Kidney (tissue), 13 donors: ENCODE measurements at regions not wholly inside any gene's neighbourhood (a gene's known extent, or its start where the extent isn't known, plus 50 kb on each side); places are given as distances from the start of the nearest gene placed in this dataset.

Source experiments
- DNase-seq, 5 donors: peaks; one replicate each; pipeline ENCODE4 v3.0.0-alpha.2; 2013 to 2020
- FAIRE-seq: peaks from 2 replicates; lab custom pipeline; 2012; peaks lifted over from hg19 to GRCh38; lab: Jason Lieb, UNC
- H3K27ac ChIP-seq, 2 donors: one replicate each; pipeline ENCODE4 v1.7.0; 2013; ENCODE audit warnings: low read depth in 2 of 2, low read length in 2 of 2, inconsistent platforms in 1 of 2
- H3K27me3 ChIP-seq: one replicate; pipeline ENCODE4 v1.7.1; 2013; ENCODE audit warnings: low read length, inconsistent platforms; ENCODE audit not compliant: control insufficient read depth, insufficient read depth
- H3K36me3 ChIP-seq, 3 donors: one replicate each; pipeline versions ENCODE4 v1.7.0 to v1.7.1; 2013; ENCODE audit warnings: low read length in 3 of 3, control low read depth in 1 of 3, inconsistent platforms in 1 of 3; ENCODE audit not compliant: insufficient read depth in 3 of 3, control insufficient read depth in 2 of 3
- H3K4me1 ChIP-seq, 3 donors: one replicate each; pipeline versions ENCODE4 v1.7.0 to v1.7.1; 2013; ENCODE audit warnings: low read length in 3 of 3, inconsistent platforms in 1 of 3, low read depth in 1 of 3; ENCODE audit not compliant: control insufficient read depth in 2 of 3, insufficient read depth in 2 of 3
- H3K4me3 ChIP-seq, 3 donors: one replicate each; pipeline versions ENCODE4 v1.7.0 to v1.8.1; 2013; ENCODE audit warnings: low read length in 3 of 3, control low read depth in 1 of 3, inconsistent platforms in 1 of 3
- H3K9ac ChIP-seq, 3 donors: one replicate each; pipeline versions ENCODE4 v1.7.0 to v1.7.1; 2013; ENCODE audit warnings: low read length in 3 of 3, control low read depth in 1 of 3, inconsistent platforms in 1 of 3
- H3K9me3 ChIP-seq, 3 donors: one replicate each; pipeline versions ENCODE4 v1.7.0 to v1.7.1; 2013; ENCODE audit warnings: low read length in 3 of 3, control low read depth in 1 of 3, inconsistent platforms in 1 of 3; ENCODE audit not compliant: control insufficient read depth in 2 of 3, insufficient read depth in 1 of 3
- intact Hi-C: fragments of 100-400 bp; cut with DNase I; formaldehyde crosslinking; loops from one replicate; pipeline ENCODE4 v1.11.1; 2022
- TF ChIP-seq, protein P1 (sequence below): IDR thresholded peaks from 3 replicates; pipeline ENCODE4 v1.5.1; 2012; ENCODE audit warnings: mild to moderate bottlenecking, moderate library complexity, borderline replicate concordance; ENCODE audit not compliant: insufficient read depth; ENCODE audit errors: extremely low read depth
- donor health status: control.
- donor health status: control.
- donor health status: control.
- donor health status: control.
- donor health status: control.
- donor health status: DM: yes; HTN: yes; CAD: no.
- donor health status: Normal renal cell carcinoma (clear cell type).

DNA sequence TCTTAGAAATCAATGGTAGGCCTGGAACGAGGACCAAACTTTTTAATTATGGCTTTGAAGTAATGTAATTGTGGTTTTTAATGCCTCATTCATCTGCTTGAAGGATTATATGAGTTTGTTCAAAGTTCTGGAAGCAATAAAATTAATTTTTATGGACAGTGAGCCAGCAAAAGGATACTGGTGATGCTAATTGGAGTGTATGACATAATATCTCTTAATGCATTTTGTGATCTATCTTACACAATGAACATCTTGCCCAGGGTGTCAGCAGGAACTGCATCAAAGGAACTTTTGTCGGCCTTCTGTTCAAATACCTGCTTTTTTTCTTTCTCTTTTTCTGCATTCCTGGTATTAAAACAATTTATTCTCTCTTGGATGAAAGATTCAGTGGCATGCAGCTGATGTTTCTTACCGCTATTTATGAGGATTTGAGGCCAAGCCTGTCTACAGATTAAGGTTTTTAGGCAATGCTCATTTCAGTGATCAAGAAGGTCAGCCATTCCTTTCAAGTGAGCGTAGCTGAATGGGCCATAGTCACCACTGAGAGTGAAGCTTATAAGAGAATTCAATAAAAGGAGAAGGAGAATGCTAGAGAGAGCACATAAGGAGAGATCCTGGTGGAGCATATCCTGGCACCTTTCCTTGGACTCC is 974.8 kb downstream of the SORCS3 start:
- TF ChIP-seq, protein P1, sequence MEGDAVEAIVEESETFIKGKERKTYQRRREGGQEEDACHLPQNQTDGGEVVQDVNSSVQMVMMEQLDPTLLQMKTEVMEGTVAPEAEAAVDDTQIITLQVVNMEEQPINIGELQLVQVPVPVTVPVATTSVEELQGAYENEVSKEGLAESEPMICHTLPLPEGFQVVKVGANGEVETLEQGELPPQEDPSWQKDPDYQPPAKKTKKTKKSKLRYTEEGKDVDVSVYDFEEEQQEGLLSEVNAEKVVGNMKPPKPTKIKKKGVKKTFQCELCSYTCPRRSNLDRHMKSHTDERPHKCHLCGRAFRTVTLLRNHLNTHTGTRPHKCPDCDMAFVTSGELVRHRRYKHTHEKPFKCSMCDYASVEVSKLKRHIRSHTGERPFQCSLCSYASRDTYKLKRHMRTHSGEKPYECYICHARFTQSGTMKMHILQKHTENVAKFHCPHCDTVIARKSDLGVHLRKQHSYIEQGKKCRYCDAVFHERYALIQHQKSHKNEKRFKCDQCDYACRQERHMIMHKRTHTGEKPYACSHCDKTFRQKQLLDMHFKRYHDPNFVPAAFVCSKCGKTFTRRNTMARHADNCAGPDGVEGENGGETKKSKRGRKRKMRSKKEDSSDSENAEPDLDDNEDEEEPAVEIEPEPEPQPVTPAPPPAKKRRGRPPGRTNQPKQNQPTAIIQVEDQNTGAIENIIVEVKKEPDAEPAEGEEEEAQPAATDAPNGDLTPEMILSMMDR, result no peak
- peak in 2 of 5 donors; percentile 22 to 57 for DNase-seq
- no peaks in the 10 kb centered on the region for H3K9me3 ChIP-seq
- no peaks in the 10 kb centered on the region for H3K27me3 ChIP-seq
- no peak for FAIRE-seq
- H3K4me3 ChIP-seq, result no peak overlapping the region
- no peak overlapping the region for H3K9ac ChIP-seq
- no peak overlapping the region for H3K27ac ChIP-seq
- H3K36me3 ChIP-seq, result no peaks in the 10 kb centered on the region
- intact Hi-C loops, result no loop called here
- H3K4me1 ChIP-seq, result no peaks in the 10 kb centered on the region

DNA sequence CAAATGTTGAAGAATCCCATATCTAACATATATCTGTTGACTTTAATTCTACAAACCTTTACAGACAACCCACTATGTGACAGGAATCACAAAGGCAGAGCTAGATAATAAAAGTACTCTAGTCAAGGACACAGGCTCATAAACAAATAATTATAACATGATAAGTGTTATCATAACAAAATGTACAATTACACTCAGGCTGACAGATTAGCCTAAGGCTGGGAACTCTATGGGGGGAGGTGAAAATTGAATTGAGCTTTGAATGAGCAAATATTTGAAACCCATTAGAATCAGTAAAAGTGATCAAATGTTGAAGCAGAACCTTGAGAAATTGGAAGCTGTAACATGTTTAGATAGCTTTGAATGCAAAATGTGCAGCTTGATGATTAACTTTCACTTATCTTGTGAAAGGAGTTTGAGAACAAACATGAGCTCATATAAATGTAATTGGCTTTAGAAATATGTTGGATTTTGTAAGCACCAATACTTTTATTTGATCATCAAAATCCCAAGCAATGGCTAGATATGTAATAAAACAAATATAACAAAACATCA is 970.2 kb downstream of the SORCS3 start:
- Histone ChIP-seq H3K27ac (no peak overlapping the region), H3K9me3 (no peaks in the 10 kb centered on the region), H3K4me3 (no peak overlapping the region), H3K9ac (no peak overlapping the region), H3K4me1 (no peaks in the 10 kb centered on the region), H3K27me3 (no peaks in the 10 kb centered on the region), H3K36me3 (no peaks in the 10 kb centered on the region)
- no peak for DNase-seq
- FAIRE-seq, result no peak
- TF ChIP-seq, protein P1, result no peak
- intact Hi-C loops, result no loop called here

- FAIRE-seq, result no peak
- intact Hi-C loops, result no loop called here
- Histone ChIP-seq H3K4me3 (no peak overlapping the region), H3K9ac (no peak overlapping the region), H3K27ac (no peak overlapping the region), H3K27me3 (no peaks in the 10 kb centered on the region), H3K4me1 (no peaks in the 10 kb centered on the region), H3K9me3 (no peaks in the 10 kb centered on the region), H3K36me3 (no peaks in the 10 kb centered on the region)
- TF ChIP-seq, protein P1, result no peak
- peak in 2 of 5 donors; percentile 55 to 69 for DNase-seq
These were observed 968.4 kb downstream of the SORCS3 start for GRCh38 chr10:105609451-105609850.
